ENCODE measurements at regions not wholly inside any gene's neighbourhood (a gene's known extent, or its start where the extent isn't known, plus 50 kb on each side); places are given as distances from the start of the nearest gene placed in this dataset.
"Not testable (repeated sequence)": the region's sequence is repeated elsewhere in the genome, so short reads cannot be mapped to it uniquely, and the experiment has no call there.

- no peaks in the 10 kb centered on the region for H3K27me3 ChIP-seq (ENCODE audit: insufficient read depth, low read length)
- H3K4me3 ChIP-seq (ENCODE audit: low read length): no peak overlapping the region
- H3K9ac ChIP-seq (ENCODE audit: low read depth, low read length): no peak overlapping the region
- no peaks in the 10 kb centered on the region for H3K9me3 ChIP-seq (ENCODE audit: insufficient read depth, low read depth, low read length)
- H3K4me1 ChIP-seq (ENCODE audit: insufficient read depth, low read length): no peaks in the 10 kb centered on the region
- H3K27ac ChIP-seq (ENCODE audit: low read length): no peak overlapping the region
- no peaks in the 10 kb centered on the region for H3K36me3 ChIP-seq (ENCODE audit: insufficient read depth, low read depth, low read length)
These were observed 118.2 kb downstream of the ZNF22 start for GRCh38 chr10:45118929-45119328.

GRCh38 chr10:45122180-45122860 is 121.6 kb downstream of the ZNF22 start:
- H3K9me3 ChIP-seq (ENCODE audit: insufficient read depth, low read depth, low read length); H3K36me3 ChIP-seq (ENCODE audit: insufficient read depth, low read depth, low read length): not testable (repeated sequence)

GRCh38 chr10:45135443-45136198 is 134.9 kb downstream of the ZNF22 start:
- Histone ChIP-seq H3K9me3 (ENCODE audit: insufficient read depth, low read depth, low read length) (no peaks in the 10 kb centered on the region), H3K27ac (ENCODE audit: low read length) (no peak overlapping the region), H3K9ac (ENCODE audit: low read depth, low read length) (no peak overlapping the region), H3K27me3 (ENCODE audit: insufficient read depth, low read length) (no peaks in the 10 kb centered on the region), H3K36me3 (ENCODE audit: insufficient read depth, low read depth, low read length) (no peaks in the 10 kb centered on the region), H3K4me3 (ENCODE audit: low read length) (no peak overlapping the region), H3K4me1 (ENCODE audit: insufficient read depth, low read length) (no peaks in the 10 kb centered on the region)

More at GRCh38 chr10:45122180-45122860, 121.6 kb downstream of the ZNF22 start:
- not testable (repeated sequence) for H3K9ac ChIP-seq (ENCODE audit: low read depth, low read length); H3K27me3 ChIP-seq (ENCODE audit: insufficient read depth, low read length); H3K4me3 ChIP-seq (ENCODE audit: low read length); H3K27ac ChIP-seq (ENCODE audit: low read length); H3K4me1 ChIP-seq (ENCODE audit: insufficient read depth, low read length)

- Histone ChIP-seq H3K9ac (ENCODE audit: low read depth, low read length) (no peak overlapping the region), H3K36me3 (ENCODE audit: insufficient read depth, low read depth, low read length) (no peaks in the 10 kb centered on the region), H3K4me1 (ENCODE audit: insufficient read depth, low read length) (no peaks in the 10 kb centered on the region), H3K27ac (ENCODE audit: low read length) (no peak overlapping the region), H3K27me3 (ENCODE audit: insufficient read depth, low read length) (no peaks in the 10 kb centered on the region), H3K4me3 (ENCODE audit: low read length) (no peak overlapping the region), H3K9me3 (ENCODE audit: insufficient read depth, low read depth, low read length) (no peaks in the 10 kb centered on the region)
These were observed 135.5 kb downstream of the ZNF22 start for GRCh38 chr10:45136256-45136655.

- H3K4me1 ChIP-seq (ENCODE audit: insufficient read depth, low read length): no peaks in the 10 kb centered on the region
- no peaks in the 10 kb centered on the region for H3K27me3 ChIP-seq (ENCODE audit: insufficient read depth, low read length)
- no peaks in the 10 kb centered on the region for H3K36me3 ChIP-seq (ENCODE audit: insufficient read depth, low read depth, low read length)
- H3K9ac ChIP-seq (ENCODE audit: low read depth, low read length): no peak overlapping the region
- no peak overlapping the region for H3K4me3 ChIP-seq (ENCODE audit: low read length)
- H3K9me3 ChIP-seq (ENCODE audit: insufficient read depth, low read depth, low read length): no peaks in the 10 kb centered on the region
- no peak overlapping the region for H3K27ac ChIP-seq (ENCODE audit: low read length)
These were observed 143.8 kb downstream of the ZNF22 start for GRCh38 chr10:45144326-45145070.

- H3K9me3 ChIP-seq (ENCODE audit: insufficient read depth, low read depth, low read length); H3K4me3 ChIP-seq (ENCODE audit: low read length); H3K4me1 ChIP-seq (ENCODE audit: insufficient read depth, low read length); H3K27ac ChIP-seq (ENCODE audit: low read length); H3K9ac ChIP-seq (ENCODE audit: low read depth, low read length); H3K27me3 ChIP-seq (ENCODE audit: insufficient read depth, low read length); H3K36me3 ChIP-seq (ENCODE audit: insufficient read depth, low read depth, low read length): not testable (repeated sequence)
These were observed 144.4 kb downstream of the ZNF22 start for GRCh38 chr10:45145143-45145542.

GRCh38 chr10:45147000-45147399 is 146.3 kb downstream of the ZNF22 start:
- H3K4me3 ChIP-seq (ENCODE audit: low read length): no peak overlapping the region
- no peaks in the 10 kb centered on the region for H3K4me1 ChIP-seq (ENCODE audit: insufficient read depth, low read length)

GRCh38 chr10:45150997-45151396 is 150.3 kb downstream of the ZNF22 start:
- no peak overlapping the region for H3K27ac ChIP-seq (ENCODE audit: low read length)
- H3K4me3 ChIP-seq (ENCODE audit: low read length): no peak overlapping the region
- H3K9ac ChIP-seq (ENCODE audit: low read depth, low read length): no peak overlapping the region
- no peaks in the 10 kb centered on the region; the same call in 1 of the 2 replicates for H3K4me1 ChIP-seq (ENCODE audit: insufficient read depth, low read length)
- H3K27me3 ChIP-seq (ENCODE audit: insufficient read depth, low read length): no peaks in the 10 kb centered on the region
- H3K9me3 ChIP-seq (ENCODE audit: insufficient read depth, low read depth, low read length): no peaks in the 10 kb centered on the region
- H3K36me3 ChIP-seq (ENCODE audit: insufficient read depth, low read depth, low read length): no peaks in the 10 kb centered on the region

More at GRCh38 chr10:45147000-45147399, 146.3 kb downstream of the ZNF22 start:
- H3K27ac ChIP-seq (ENCODE audit: low read length): no peak overlapping the region
- no peaks in the 10 kb centered on the region for H3K36me3 ChIP-seq (ENCODE audit: insufficient read depth, low read depth, low read length)
- H3K27me3 ChIP-seq (ENCODE audit: insufficient read depth, low read length): no peaks in the 10 kb centered on the region
- H3K9ac ChIP-seq (ENCODE audit: low read depth, low read length): no peak overlapping the region
- H3K9me3 ChIP-seq (ENCODE audit: insufficient read depth, low read depth, low read length): no peaks in the 10 kb centered on the region

GRCh38 chr10:45151467-45152214 is 150.9 kb downstream of the ZNF22 start:
- Histone ChIP-seq H3K4me1 (ENCODE audit: insufficient read depth, low read length) (no peaks in the 10 kb centered on the region; the same call in 1 of the 2 replicates), H3K27ac (ENCODE audit: low read length) (no peak overlapping the region), H3K9ac (ENCODE audit: low read depth, low read length) (no peak overlapping the region), H3K36me3 (ENCODE audit: insufficient read depth, low read depth, low read length) (no peaks in the 10 kb centered on the region), H3K4me3 (ENCODE audit: low read length) (no peak overlapping the region), H3K9me3 (ENCODE audit: insufficient read depth, low read depth, low read length) (no peaks in the 10 kb centered on the region), H3K27me3 (ENCODE audit: insufficient read depth, low read length) (no peaks in the 10 kb centered on the region)

GRCh38 chr10:45152726-45153125 is 152.0 kb downstream of the ZNF22 start:
- Histone ChIP-seq H3K9me3 (ENCODE audit: insufficient read depth, low read depth, low read length) (no peaks in the 10 kb centered on the region), H3K9ac (ENCODE audit: low read depth, low read length) (no peak overlapping the region), H3K4me3 (ENCODE audit: low read length) (no peak overlapping the region), H3K4me1 (ENCODE audit: insufficient read depth, low read length) (no peaks in the 10 kb centered on the region; the same call in 1 of the 2 replicates), H3K27ac (ENCODE audit: low read length) (no peak overlapping the region), H3K36me3 (ENCODE audit: insufficient read depth, low read depth, low read length) (no peaks in the 10 kb centered on the region), H3K27me3 (ENCODE audit: insufficient read depth, low read length) (no peaks in the 10 kb centered on the region)

GRCh38 chr10:45154502-45154901 is 153.8 kb downstream of the ZNF22 start:
- H3K4me1 ChIP-seq (ENCODE audit: insufficient read depth, low read length): no peaks in the 10 kb centered on the region; the same call in 1 of the 2 replicates
- H3K27me3 ChIP-seq (ENCODE audit: insufficient read depth, low read length): no peaks in the 10 kb centered on the region
- H3K27ac ChIP-seq (ENCODE audit: low read length): no peak overlapping the region
- no peak overlapping the region for H3K9ac ChIP-seq (ENCODE audit: low read depth, low read length)
- H3K36me3 ChIP-seq (ENCODE audit: insufficient read depth, low read depth, low read length): no peaks in the 10 kb centered on the region
- H3K9me3 ChIP-seq (ENCODE audit: insufficient read depth, low read depth, low read length): no peaks in the 10 kb centered on the region
- no peak overlapping the region for H3K4me3 ChIP-seq (ENCODE audit: low read length)

Measured in iPS-20b (cell line).